ENCODE measurements at regions not wholly inside any gene's neighbourhood (a gene's known extent, or its start where the extent isn't known, plus 50 kb on each side); places are given as distances from the start of the nearest gene placed in this dataset.

DNA sequence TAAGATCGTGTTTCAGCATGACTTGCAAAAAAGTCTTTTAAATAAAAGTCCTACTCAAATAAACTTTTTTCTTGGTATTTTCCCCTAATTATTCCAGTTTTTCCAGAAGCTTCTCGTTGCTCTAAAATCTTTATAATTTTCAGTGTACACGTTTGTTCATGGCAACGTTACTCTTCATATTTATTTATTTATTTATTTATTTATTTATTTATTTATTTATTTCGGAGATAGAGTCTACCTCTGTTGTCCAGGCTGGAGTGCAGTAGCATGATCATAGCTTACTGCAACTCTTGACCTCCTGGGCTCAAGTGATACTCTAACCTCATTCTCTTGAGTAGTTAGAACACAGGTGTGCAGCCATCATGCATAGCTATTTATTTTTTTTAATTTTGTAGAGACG is 438.3 kb upstream of the MDGA2 start:
- Mint-ChIP-seq H3K4me3 (no peak overlapping the region), H3K9me3 (ENCODE audit: insufficient read depth) (no peaks in the 10 kb centered on the region), H3K4me1 (no peaks in the 10 kb centered on the region), H3K27ac (no peak overlapping the region), H3K27me3 (no peaks in the 10 kb centered on the region)
- Histone ChIP-seq H3K9ac (ENCODE audit: low read length) (no peak overlapping the region), H3K79me2 (ENCODE audit: control insufficient read depth, insufficient read depth, low read length) (no peaks in the 10 kb centered on the region), H4K20me1 (ENCODE audit: control insufficient read depth, insufficient read depth, low read length, poor library complexity, severe bottlenecking) (no peaks in the 10 kb centered on the region), H3K27ac (ENCODE audit: low read length in 2 of 2) (no peak overlapping the region), H3K4me2 (replicated peaks; ENCODE audit: low read depth, low read length, poor library complexity, severe bottlenecking) (no peak overlapping the region), H3K4me3 (ENCODE audit: control extremely low read depth in 1 of 5, extremely low read depth in 1 of 5, insufficient read depth in 1 of 5, low read depth in 2 of 5, low read length in 4 of 5) (no peak overlapping the region), H2AFZ (ENCODE audit: insufficient read depth, low read depth, low read length, poor library complexity, severe bottlenecking) (no peak overlapping the region), H3K27me3 (replicated peaks in 1 of 4; ENCODE audit: control extremely low read depth in 1 of 4, control insufficient read depth in 3 of 4, insufficient read depth in 4 of 4, low read length in 3 of 4) (no peaks in the 10 kb centered on the region), H3K36me3 (replicated peaks in 1 of 2; ENCODE audit: control extremely low read depth in 1 of 2, control insufficient read depth in 1 of 2, extremely low read depth in 1 of 2, insufficient read depth in 2 of 2, low read length in 1 of 2) (no peaks in the 10 kb centered on the region), H3K9me3 (ENCODE audit: control extremely low read depth in 1 of 3, control insufficient read depth in 2 of 3, insufficient read depth in 1 of 3, low read length in 2 of 3) (no peaks in the 10 kb centered on the region), H3K4me1 (ENCODE audit: control insufficient read depth in 2 of 2, insufficient read depth in 2 of 2, low read length in 2 of 2) (no peaks in the 10 kb centered on the region)
- ChIA-PET POLR2A (no interaction called here), CTCF (no interaction called here)
- no peak for DNase-seq
- TF ChIP-seq EZH2 (IDR thresholded peaks at IDR 0.05; ENCODE audit: borderline replicate concordance, insufficient read depth, low read depth, low read length, poor library complexity, severe bottlenecking): no peak
- no peak for TF ChIP-seq CTCF (IDR thresholded peaks at IDR 0.05)
- ATAC-seq (ENCODE audit: low read depth): no peak
- no CpG with 5 or more reads among the region's 6 CpGs for WGBS (ENCODE audit: insufficient coverage)
- intact Hi-C loops (cut with micrococcal nuclease): no loop called here

DNA sequence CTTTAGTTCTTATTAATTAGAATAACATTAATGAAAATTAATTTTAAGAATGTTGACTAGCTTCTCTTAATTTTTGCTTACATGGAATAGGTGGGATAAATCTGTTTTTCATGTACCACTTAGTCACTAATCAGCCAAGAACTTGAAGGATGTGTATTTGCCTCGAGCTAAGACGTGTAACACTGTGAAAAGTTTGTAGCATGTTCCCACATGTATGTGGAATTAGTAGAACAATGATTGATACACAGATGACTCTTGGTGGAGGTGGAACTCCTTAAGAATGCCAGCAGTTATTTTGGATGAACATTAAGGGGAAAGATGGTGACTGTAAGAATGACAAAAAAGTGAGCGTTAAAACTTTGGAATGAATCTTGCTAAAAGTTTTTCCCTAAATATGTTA is 435.7 kb upstream of the MDGA2 start:
- Mint-ChIP-seq H3K27me3 (no peaks in the 10 kb centered on the region), H3K4me1 (no peaks in the 10 kb centered on the region), H3K27ac (no peak overlapping the region), H3K9me3 (ENCODE audit: insufficient read depth) (no peaks in the 10 kb centered on the region), H3K4me3 (no peak overlapping the region)
- ATAC-seq (ENCODE audit: low read depth): no peak
- intact Hi-C loops (cut with micrococcal nuclease): no loop called here
- Histone ChIP-seq H3K36me3 (replicated peaks in 1 of 2; ENCODE audit: control extremely low read depth in 1 of 2, control insufficient read depth in 1 of 2, extremely low read depth in 1 of 2, insufficient read depth in 2 of 2, low read length in 1 of 2) (no peaks in the 10 kb centered on the region), H3K9ac (ENCODE audit: low read length) (no peak overlapping the region), H3K79me2 (ENCODE audit: control insufficient read depth, insufficient read depth, low read length) (no peaks in the 10 kb centered on the region), H3K4me3 (ENCODE audit: control extremely low read depth in 1 of 5, extremely low read depth in 1 of 5, insufficient read depth in 1 of 5, low read depth in 2 of 5, low read length in 4 of 5) (no peak overlapping the region), H3K4me1 (ENCODE audit: control insufficient read depth in 2 of 2, insufficient read depth in 2 of 2, low read length in 2 of 2) (no peaks in the 10 kb centered on the region), H3K27me3 (replicated peaks in 1 of 4; ENCODE audit: control extremely low read depth in 1 of 4, control insufficient read depth in 3 of 4, insufficient read depth in 4 of 4, low read length in 3 of 4) (no peaks in the 10 kb centered on the region), H3K27ac (ENCODE audit: low read length in 2 of 2) (no peak overlapping the region), H2AFZ (ENCODE audit: insufficient read depth, low read depth, low read length, poor library complexity, severe bottlenecking) (no peak overlapping the region), H3K9me3 (ENCODE audit: control extremely low read depth in 1 of 3, control insufficient read depth in 2 of 3, insufficient read depth in 1 of 3, low read length in 2 of 3) (no peaks in the 10 kb centered on the region), H3K4me2 (replicated peaks; ENCODE audit: low read depth, low read length, poor library complexity, severe bottlenecking) (no peak overlapping the region), H4K20me1 (ENCODE audit: control insufficient read depth, insufficient read depth, low read length, poor library complexity, severe bottlenecking) (no peaks in the 10 kb centered on the region)
- ChIA-PET CTCF (no interaction called here), POLR2A (no interaction called here)
- TF ChIP-seq EZH2 (IDR thresholded peaks at IDR 0.05; ENCODE audit: borderline replicate concordance, insufficient read depth, low read depth, low read length, poor library complexity, severe bottlenecking): no peak
- TF ChIP-seq CTCF (IDR thresholded peaks at IDR 0.05): no peak
- no peak for DNase-seq
- WGBS (ENCODE audit: insufficient coverage): 63% methylated on average over 2 of the region's 3 CpGs
